Type B pancreatic cell (in vitro differentiated cells): ENCODE measurements at regions not wholly inside any gene's neighbourhood (a gene's known extent, or its start where the extent isn't known, plus 50 kb on each side); places are given as distances from the start of the nearest gene placed in this dataset.

ENCODE experiments used
- DNase-seq: peaks from one replicate; pipeline ENCODE4 v3.0.0; 2021; ENCODE audit warnings: mixed read lengths; ENCODE audit not compliant: unreplicated experiment; ENCODE audit errors: extremely low spot score
- H3K27ac Mint-ChIP-seq: 2 replicates; pipeline ENCODE4 v1.8.0; 2021; ENCODE audit warnings: mild to moderate bottlenecking, mixed read lengths
- H3K27me3 Mint-ChIP-seq: 2 replicates; pipeline ENCODE4 v1.8.0; 2021; ENCODE audit warnings: mixed read lengths
- H3K36me3 Mint-ChIP-seq: 2 replicates; pipeline ENCODE4 v1.8.0; 2021; ENCODE audit warnings: mixed read lengths
- H3K4me1 Mint-ChIP-seq: one replicate; pipeline ENCODE4 v1.8.0; 2021; ENCODE audit warnings: mixed read lengths; ENCODE audit not compliant: unreplicated experiment
- H3K4me3 Mint-ChIP-seq: 2 replicates; pipeline ENCODE4 v1.8.0; 2021; ENCODE audit warnings: mild to moderate bottlenecking, mixed read lengths
- H3K9me3 Mint-ChIP-seq: 2 replicates; pipeline ENCODE4 v1.8.0; 2021; ENCODE audit warnings: mixed read lengths
- TF ChIP-seq, protein P1 (sequence below): fragments of 200-600 bp; sonication (generic); conservative IDR thresholded peaks from 2 replicates; pipeline ENCODE4 v1.5.0; 2021; ENCODE audit warnings: antibody characterized with exemption, mild to moderate bottlenecking

DNA sequence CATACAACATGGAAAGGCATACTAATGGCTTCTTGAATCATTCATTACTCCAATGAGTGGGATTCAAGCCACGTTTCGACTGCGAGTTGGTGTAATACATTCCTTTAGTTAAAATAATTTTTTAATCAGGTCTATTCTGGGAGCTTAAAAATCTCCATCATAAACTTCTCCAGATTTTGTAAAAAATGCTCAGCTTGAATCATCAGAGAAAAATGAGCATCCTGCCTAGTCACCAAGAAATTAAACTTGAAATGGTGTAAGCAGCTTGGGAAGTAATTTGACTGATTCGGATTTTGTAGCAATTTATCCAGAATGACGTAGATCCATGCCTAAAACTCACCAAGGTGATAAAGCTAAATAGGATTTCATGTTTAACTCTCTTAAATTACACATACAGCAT lies 165.7 kb downstream of the SLCO4C1 start:
- no peaks in the 10 kb centered on the region for H3K36me3 Mint-ChIP-seq
- DNase-seq: no peak
- no peak overlapping the region for H3K4me3 Mint-ChIP-seq
- H3K27ac Mint-ChIP-seq: no peak overlapping the region
- TF ChIP-seq, protein P1, sequence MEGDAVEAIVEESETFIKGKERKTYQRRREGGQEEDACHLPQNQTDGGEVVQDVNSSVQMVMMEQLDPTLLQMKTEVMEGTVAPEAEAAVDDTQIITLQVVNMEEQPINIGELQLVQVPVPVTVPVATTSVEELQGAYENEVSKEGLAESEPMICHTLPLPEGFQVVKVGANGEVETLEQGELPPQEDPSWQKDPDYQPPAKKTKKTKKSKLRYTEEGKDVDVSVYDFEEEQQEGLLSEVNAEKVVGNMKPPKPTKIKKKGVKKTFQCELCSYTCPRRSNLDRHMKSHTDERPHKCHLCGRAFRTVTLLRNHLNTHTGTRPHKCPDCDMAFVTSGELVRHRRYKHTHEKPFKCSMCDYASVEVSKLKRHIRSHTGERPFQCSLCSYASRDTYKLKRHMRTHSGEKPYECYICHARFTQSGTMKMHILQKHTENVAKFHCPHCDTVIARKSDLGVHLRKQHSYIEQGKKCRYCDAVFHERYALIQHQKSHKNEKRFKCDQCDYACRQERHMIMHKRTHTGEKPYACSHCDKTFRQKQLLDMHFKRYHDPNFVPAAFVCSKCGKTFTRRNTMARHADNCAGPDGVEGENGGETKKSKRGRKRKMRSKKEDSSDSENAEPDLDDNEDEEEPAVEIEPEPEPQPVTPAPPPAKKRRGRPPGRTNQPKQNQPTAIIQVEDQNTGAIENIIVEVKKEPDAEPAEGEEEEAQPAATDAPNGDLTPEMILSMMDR: no peak
- no peaks in the 10 kb centered on the region for H3K27me3 Mint-ChIP-seq
- H3K9me3 Mint-ChIP-seq: no peaks in the 10 kb centered on the region
- H3K4me1 Mint-ChIP-seq: no peaks in the 10 kb centered on the region

DNA sequence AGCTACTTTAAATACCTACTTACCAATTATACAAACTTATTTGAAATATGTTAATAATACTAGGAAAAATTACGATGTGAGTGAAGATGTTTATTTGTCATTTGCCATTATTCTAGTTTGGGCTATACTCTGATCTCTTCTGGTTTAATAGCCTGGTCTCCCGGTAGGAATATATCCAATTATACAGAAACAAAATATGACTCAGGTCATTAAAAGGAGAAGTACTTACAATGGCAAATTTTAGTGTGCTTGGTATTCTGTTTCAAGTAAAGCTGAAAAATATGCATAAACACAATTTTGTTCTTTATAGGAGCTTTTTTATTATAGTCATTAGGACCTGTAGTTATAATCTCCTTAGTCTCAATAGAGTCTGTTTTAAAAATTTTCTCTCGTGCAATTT lies 176.8 kb downstream of the SLCO4C1 start:
- DNase-seq: no peak
- Mint-ChIP-seq H3K4me1 (no peaks in the 10 kb centered on the region), H3K9me3 (no peaks in the 10 kb centered on the region), H3K36me3 (no peaks in the 10 kb centered on the region), H3K27ac (no peak overlapping the region), H3K4me3 (no peak overlapping the region), H3K27me3 (no peaks in the 10 kb centered on the region)
- TF ChIP-seq, protein P1: no peak

DNA sequence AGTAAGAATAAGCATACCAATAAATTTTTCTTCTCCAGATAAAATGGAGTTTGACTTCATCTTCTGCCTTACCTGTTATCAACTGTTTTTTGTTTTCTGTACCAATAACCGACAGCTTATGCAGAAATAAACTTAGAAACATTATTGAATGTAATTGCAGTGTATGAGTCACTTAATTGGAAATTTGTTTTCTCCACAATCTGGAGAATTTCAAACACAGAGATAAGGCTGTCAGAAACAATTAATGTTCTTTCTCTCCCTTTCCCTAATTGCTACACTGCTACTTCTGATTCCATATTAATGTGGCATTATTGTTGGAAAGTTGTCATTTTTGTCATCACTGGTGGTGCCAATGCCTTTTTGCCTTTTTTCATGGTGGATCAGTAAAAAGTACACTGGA lies 180.3 kb downstream of the SLCO4C1 start:
- TF ChIP-seq, protein P1: no peak
- H3K9me3 Mint-ChIP-seq: no peaks in the 10 kb centered on the region
- no peaks in the 10 kb centered on the region for H3K4me1 Mint-ChIP-seq
- H3K27me3 Mint-ChIP-seq: no peaks in the 10 kb centered on the region
- no peaks in the 10 kb centered on the region for H3K36me3 Mint-ChIP-seq
- H3K27ac Mint-ChIP-seq: no peak overlapping the region
- no peak for DNase-seq
- no peak overlapping the region for H3K4me3 Mint-ChIP-seq

DNA sequence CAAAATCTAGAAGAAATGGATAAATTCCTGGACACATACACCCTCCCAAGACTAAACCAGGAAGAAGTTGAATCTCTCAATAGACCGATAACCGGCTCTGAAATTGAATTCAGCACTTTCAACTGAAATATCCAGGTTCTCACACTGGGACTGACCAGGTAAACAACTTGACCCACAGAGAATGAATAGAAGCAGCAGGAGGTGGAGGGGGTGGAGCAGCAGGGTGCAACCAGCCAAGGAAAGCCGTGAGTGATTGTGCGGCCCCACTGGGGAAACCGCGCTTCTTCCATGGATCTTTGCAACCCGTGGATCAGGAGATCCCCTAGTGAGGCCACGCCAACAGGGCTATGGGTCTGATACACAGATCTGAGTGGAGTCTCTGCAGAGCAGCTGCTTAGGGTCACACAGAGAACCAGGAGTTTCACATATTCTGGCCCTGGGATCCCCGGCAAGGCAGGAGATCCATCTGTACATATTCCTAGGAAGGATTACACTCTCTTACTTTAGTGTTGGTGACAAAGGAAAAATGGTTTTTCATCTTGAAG lies 181.5 kb downstream of the SLCO4C1 start:
- H3K27me3 Mint-ChIP-seq: no peaks in the 10 kb centered on the region
- H3K9me3 Mint-ChIP-seq: no peaks in the 10 kb centered on the region
- TF ChIP-seq, protein P1: no peak
- no peak for DNase-seq
- H3K36me3 Mint-ChIP-seq: no peaks in the 10 kb centered on the region
- no peak overlapping the region for H3K4me3 Mint-ChIP-seq
- no peak overlapping the region for H3K27ac Mint-ChIP-seq
- no peaks in the 10 kb centered on the region for H3K4me1 Mint-ChIP-seq

DNA sequence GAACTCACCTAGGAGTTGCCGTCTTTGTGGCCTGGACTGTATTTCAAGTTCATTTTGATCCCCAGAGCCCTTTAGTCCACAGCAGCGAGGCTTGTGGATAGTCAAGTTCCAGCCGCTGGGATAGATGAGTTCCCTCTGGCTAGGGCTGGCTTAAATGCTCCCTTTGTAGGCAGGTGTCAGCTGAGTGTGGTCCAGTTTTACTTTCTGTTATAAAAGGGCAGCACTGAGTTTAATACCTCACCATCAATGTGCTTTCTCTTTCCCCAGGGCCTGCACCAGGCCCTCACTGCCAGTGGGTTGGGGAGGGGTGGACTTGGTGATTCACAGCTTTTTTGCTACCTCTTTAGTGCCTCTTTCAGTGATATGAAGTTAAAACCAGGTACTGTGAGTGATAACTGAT lies 188.2 kb downstream of the SLCO4C1 start:
- Mint-ChIP-seq H3K9me3 (no peaks in the 10 kb centered on the region), H3K4me3 (no peak overlapping the region), H3K27me3 (no peaks in the 10 kb centered on the region), H3K4me1 (no peaks in the 10 kb centered on the region), H3K36me3 (no peaks in the 10 kb centered on the region), H3K27ac (no peak overlapping the region)
- TF ChIP-seq, protein P1: no peak
- DNase-seq: no peak

DNA sequence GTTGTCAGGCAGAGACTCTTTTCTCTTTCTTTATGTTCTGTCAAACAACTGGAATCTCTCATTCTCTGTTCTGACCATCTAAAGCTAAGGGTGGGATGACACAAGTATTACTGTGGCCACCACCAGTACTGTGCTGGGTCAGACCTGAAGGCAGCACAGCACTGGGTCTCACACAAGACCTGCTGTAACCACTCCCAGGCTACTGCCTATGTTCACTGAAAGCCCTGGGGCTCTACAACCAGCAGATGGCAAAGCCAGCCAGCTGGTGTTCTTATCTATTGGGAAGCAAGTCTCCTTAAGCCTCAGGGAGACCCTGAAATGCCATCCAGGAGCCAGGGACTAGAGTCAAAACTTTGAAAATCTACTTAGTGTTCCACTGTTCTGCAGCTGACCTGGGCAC lies 189.5 kb downstream of the SLCO4C1 start:
- Mint-ChIP-seq H3K4me3 (no peak overlapping the region), H3K9me3 (no peaks in the 10 kb centered on the region)
- TF ChIP-seq, protein P1: no peak

More for the DNA sequence above, 189.5 kb downstream of the SLCO4C1 start:
- Mint-ChIP-seq H3K27ac (peak overlapping the region; percentile 33), H3K4me1 (no peaks in the 10 kb centered on the region), H3K36me3 (no peaks in the 10 kb centered on the region), H3K27me3 (no peaks in the 10 kb centered on the region)
- no peak for DNase-seq
